HG03558 (cell line): ENCODE measurements at regions not wholly inside any gene's neighbourhood (a gene's known extent, or its start where the extent isn't known, plus 50 kb on each side); places are given as distances from the start of the nearest gene placed in this dataset.
A peak's percentile ranks its signal among the peaks of the same experiment; 100 is the strongest.
"Not testable (repeated sequence)": the region's sequence is repeated elsewhere in the genome, so short reads cannot be mapped to it uniquely, and the experiment has no call there.

ENCODE experiments used
- ATAC-seq: cut with Tn5 transposase; IDR thresholded peaks from one replicate; pipeline ENCODE4 v1.9.1; 2021; ENCODE audit warnings: moderate number of reproducible peaks; ENCODE audit not compliant: unreplicated experiment; ENCODE audit errors: extremely low read depth

DNA sequence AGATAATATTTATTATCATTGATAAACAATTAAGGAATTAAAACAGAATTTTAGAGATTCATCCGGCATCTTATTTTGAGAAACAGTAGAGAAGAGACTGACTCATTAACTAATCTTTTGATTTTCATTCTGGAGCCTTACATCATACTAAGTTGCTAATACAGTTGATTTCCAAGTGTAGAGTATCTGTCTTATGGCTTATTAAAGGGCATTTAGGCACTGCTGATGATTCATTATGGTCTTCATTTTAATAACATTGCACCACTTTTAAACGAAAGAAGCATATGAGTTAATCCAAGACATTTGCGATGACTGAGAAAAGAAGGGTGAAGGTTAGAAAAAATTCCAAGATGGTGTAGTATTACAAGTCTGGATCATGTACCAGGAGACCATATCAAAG is 186.0 kb upstream of the CACNA2D1 start:
- no peak for ATAC-seq

DNA sequence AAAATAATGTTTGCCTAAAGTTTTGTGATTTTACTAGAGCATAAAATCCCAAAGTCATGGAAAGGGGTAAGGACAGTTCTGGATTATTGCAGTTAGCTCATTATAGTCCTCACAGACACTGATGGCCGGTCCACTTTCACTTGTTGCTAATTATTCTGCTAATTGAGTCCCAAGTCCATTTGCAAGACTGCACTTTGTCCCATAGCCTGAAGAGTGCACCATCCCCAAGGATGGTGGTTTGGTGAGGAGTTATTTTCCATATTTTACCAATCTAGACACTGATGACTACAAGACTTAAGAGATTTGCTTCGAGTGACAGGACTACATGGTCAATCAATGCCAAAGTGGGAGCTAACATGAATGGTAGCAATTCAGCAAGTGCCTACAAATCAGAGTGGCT is 181.8 kb upstream of the CACNA2D1 start:
- ATAC-seq = no peak

DNA sequence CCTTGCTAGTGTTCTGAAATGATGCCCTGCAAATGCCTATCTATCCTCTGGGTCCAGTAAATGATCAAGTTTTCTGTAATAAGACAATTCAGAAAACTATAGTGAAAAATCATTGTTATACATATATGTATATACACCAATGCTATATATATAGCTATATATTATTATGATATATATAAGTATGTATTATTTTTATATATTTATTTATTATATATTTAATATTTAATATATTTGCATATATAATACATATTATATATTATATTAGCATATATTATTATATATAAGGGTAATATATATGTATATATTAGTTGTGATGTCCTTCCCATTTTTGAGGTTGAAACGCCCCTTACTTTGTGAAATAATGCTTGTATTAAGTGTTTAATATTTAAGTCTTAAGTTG is 181.4 kb upstream of the CACNA2D1 start:
- ATAC-seq = no peak

DNA sequence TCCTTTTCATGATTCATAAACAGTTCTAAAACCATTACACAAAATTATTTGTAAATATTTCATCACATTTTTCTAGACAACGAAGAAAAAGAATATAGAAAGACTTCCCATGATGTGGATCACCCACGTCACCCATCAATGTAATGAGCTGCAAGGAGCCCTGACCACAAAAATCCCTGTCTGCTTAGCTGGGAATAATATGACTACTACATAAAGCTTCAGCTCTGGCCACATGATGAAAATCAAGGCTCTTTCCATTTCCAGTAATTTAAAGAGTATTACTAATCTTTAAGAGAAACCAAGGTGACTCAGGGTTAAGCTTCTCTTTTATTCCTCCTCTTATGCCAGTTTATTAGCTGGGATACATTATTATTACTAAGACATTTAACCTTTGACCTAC is 180.8 kb upstream of the CACNA2D1 start:
- ATAC-seq = no peak

DNA sequence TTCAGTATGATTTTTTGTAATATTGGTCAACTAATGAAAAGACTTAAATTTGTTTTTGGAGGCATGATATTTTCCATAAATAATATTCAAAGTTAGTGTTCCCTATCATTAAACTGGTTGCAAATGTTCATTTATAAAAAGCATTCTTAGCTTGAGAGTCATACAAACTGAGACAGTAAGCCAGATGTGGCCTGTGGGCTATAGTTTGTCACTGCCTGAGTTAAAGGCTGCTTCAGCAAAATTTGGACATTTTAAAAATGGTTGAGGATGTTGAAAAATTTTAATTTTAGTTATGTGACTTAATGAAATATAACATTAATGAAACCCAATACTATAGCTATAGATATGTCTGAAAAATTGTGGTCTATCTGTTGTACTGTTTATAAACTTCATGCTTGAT is 180.2 kb upstream of the CACNA2D1 start:
- no peak for ATAC-seq

DNA sequence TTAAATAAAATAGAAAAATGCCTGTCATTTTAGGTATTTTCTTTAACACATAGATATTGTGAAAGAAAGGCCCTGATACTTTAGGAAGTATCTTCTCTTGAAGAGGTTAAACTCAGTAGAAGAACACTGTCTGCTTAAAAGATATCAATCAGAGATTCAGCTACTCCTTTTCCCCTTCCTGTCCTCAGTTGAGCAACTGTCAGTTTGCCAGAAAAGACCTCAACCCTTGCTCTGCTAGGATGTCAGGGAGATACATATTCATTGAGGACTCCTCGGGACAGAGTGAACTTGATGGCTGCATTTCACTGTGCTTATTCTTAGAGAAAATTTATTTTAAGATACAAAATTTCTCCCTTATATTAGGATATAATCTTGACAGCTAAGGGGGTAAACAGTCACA is 173.6 kb upstream of the CACNA2D1 start:
- no peak for ATAC-seq

DNA sequence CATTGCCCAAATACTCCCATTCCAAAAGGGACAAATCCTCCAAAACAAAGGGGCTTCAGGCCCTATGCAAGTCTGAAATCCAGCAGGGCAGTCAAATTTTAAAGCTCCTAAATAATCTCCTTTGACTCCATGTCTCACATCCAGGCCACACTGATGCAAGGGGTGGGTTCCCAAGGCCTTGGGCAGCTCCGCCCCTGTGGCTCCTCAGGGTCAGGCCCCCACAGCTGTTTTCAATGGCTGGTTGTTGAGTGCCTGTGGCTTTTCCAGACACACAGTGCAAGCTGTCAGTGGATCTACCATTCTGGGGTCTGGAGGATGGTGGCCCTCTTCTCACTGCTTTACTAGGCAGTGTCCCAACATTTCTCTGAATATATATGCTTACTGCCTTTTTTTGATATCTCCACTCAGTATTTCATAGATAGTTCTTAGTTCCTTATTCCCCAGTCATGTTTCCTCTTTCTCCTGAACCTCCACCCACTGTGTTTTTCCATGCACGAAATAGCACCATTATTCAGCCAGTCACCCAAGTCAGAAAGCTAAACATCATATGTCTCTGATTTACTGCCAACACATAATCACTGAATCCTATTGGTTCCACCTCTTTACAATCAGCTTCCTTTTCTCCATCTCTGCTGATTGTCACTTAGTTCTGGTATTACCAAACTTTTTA is 172.6 kb upstream of the CACNA2D1 start:
- no peak for ATAC-seq

DNA sequence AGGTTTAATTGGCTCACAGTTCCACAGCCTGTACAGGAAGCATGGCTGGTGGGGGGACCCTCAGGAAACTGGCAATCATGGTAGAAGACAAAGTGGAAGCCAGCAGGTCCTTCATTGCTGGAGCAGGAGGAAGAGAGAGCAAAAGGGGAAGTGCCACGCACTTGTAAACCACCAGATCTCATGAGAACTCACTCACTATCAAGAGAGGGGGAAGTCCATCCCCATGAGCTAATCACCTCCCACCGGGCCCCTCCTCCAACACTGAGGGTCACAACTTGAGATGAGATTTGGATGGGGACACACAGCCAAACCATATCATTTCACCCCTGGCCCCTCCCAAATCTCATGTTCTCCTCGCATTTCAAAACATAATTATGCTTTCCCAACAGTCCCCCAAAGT is 171.9 kb upstream of the CACNA2D1 start:
- ATAC-seq = peak; percentile 61

DNA sequence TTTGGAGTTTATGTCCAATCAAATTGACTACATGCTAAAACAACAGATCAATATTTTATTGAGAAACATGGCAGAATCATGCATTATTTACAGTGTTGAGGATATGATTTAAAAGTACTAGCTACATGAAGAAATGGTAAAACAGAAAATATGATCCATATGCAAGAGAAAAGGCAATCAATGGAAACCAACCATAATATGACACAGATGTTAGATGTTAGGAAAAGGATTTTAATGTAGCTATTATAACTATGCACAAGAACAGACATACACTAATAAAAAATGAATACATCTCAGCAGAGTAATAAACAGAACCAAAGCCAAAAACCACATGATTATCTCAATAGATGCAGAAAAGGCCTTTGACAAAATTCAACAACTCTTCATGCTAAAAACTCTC is 166.2 kb upstream of the CACNA2D1 start:
- no peak for ATAC-seq

DNA sequence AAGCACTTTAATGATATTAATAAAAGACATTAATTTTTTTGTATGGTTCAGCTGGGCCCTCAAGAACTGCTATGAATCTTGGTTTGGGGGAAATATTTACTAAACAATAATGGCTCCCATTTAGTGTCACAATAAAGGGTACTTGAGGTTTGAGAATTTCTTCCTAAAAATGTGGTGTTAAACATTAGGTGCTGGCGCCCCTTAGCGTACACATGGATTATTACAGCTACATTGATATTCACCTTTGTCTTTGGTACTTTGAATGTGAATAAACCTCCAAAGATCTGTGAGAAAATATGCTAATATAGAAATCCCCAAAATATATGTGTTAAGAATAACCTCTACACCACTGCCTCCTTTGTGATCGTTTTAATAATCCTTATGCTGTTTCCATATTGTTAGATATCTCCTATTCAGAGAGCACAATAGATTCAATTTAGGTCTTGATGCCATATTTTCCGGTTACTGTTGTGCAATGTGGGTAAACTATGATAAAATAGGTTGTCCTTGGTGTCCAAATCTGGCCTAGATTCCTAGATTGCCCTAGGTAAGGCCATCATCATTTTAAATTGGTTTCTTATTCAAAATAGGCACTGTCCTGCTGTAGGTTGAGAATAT is 161.8 kb upstream of the CACNA2D1 start:
- no peak for ATAC-seq

DNA sequence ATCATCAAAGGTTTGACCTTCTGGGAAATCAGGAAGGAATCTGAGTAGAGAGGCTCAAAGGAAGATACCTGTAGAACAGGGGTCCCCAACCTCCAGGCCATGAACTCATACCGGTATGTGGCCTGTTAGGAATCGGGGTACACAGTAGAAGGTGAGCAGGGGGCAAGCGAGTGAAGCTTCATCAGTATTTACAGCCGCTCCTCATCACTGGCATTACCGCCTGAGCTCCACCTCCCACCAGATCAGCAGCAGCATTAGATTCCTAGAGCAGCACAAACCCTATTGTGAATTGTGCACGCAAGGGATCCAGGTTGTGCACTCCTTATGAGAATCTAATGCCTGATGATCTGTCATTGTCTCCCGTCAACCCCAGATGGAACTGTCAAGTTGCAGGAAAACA is 158.5 kb upstream of the CACNA2D1 start:
- no peak for ATAC-seq

DNA sequence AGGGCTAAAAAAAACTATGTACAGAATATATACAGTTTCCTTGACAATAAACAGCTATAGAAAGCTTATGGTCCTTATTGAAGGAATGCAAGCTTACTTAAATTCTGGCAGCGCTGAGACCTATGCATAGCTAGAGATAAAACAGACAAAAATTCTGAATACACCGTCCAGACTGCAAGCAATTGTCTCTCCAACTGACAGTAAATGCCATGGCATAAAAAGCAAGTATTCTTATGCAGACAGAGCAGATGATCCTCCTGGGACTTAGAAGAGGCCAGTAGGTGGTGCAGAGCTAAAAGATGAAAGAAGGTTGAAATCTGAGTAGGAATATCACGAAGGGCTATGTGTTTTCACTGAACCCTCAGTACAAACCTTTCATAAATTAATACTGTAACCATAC is 157.0 kb upstream of the CACNA2D1 start:
- ATAC-seq = no peak

DNA sequence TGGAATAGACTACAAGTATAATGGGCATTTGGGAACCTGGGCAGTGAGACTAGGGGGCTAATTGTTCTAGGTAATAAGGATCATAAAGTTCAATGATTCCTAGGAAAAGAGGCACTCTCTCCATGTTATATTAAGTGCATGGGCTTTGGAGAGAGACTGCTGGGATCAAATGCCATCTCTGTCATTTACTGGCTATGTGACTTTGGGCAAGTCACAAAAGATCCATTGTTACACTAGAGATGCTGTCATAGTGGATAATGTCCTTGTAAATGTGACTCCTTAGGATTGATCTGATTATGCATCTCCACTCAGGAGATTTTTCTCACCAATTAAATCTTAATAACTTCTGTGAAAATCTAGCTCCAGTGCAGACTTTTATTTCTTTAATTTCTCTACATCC is 156.3 kb upstream of the CACNA2D1 start:
- ATAC-seq = no peak

DNA sequence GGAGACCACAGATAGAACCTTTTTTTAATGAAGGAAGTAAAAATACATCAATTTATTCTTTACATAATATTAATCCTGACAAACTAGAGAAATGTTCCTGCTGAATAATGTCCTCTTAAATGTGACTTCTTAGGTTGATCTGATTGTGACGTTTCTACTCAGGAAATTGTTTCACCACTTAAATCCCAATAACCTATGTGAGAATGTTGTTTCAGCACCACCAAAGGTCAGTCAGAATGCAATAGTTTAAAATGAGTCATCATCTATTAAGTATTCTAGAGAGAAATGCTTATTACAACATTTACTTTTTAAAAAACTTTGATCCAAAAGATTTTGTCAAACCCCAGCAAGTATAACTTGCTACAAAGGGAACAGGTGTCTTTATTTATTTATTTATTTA is 155.4 kb upstream of the CACNA2D1 start:
- no peak for ATAC-seq

DNA sequence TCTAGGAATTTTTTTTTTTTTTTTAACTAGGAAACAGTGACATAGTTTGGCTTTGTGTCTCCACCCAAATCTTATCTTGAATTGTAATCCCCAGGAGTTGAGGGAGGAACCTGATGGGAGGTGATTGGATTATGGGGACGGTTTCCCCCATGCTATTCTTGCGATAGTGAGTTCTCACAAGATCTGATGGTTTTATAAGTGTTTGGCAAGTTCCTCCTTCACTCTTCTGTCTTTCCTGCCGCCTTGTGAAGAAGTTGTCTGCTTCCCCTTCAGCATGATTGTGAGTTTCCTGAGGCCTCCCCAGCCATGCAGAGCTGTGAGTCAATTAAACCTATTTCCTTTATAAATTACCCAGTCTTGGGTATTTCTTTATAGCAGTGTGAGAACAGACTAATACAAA is 152.2 kb upstream of the CACNA2D1 start:
- not testable (repeated sequence) for ATAC-seq

DNA sequence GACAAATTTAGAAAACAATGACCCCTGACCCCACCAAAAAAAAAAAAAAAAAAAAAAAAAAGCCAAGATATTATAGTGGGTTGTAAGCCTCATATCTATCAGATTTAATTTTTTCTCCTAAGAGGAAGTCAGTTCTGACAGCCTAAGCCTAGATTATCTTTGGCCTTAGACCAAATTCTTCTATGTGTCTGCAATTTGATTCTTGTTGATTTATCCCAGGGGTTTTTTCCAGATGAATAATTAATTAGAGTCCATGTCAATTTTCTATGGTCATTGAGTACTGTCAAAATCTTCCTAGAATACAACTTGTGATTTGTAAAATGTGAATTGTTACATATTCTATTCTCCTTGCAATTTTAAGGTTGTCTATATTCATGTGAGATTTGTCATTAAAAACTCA is 151.6 kb upstream of the CACNA2D1 start:
- no peak for ATAC-seq

DNA sequence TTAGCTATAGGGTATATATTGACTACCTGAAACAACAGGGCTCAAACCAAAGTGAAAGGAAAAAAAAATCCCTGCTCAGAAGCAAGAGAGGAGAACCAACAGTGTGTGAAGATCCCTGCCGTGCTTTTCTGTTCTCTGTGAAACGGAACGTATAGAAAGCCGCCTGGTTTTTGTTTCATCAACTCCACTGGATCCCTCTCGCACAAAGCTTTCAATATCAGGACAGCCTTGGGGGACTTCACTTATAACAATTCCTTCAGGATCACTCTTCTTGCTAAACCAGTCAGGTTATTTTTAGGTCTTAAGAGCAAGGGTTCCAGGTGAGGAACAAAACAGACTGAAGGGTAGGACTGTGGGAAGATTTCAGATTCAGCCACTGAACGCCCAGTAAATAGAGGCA is 151.1 kb upstream of the CACNA2D1 start:
- ATAC-seq = no peak

DNA sequence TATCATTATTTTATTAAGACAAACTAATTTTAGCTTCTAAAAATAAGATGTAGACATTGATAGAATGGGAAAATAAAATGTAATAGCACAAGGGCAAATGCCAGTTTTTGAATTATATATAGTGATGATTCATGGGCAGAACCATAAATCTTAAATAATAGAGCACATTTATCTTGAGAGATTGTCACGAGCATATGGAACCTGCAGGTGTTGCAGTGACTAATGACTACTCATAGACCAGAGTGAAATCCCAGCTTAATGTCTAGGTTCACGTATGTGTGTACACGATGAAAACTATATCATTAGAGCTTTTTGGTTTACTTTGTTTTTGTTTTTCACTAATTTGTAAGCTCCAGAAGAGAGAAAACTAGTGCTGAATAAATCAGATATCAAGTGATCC is 150.2 kb upstream of the CACNA2D1 start:
- no peak for ATAC-seq

DNA sequence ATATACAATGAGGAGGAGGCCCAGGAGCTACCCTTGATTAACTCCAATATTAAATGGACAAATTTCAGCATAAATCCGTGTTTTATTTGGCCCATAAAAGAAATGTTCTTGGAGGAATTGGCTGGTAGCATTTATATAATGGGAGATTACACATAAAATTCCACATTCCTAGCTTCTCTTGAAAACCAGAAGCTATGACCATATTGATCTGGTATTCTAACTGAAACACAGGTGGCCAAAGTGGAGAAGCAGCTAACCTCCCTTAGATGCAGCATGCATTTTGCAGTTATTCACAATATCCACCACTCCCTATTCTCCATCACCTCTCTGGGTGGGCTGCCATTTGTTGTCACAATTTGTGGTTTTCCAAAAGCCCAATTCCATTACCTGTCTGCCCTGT is 148.8 kb upstream of the CACNA2D1 start:
- no peak for ATAC-seq

DNA sequence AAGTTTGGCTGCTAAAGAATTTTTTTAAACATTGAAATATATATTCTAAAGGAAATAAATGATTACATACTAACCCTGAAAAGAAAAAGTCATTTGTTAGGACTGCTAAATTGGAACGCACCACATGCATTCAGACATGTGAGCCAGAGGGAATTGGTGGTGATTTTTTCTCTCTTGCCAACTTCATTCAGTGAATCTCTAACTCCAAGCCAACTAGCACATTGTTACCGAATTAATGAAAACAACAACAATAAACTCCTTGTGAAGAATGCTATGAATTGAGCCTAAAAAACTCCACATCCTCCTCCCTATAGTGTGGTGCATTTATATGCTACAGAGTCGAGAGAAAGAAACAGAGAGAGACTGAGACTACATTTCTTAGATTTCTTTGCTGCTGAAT is 135.5 kb upstream of the CACNA2D1 start:
- no peak for ATAC-seq

DNA sequence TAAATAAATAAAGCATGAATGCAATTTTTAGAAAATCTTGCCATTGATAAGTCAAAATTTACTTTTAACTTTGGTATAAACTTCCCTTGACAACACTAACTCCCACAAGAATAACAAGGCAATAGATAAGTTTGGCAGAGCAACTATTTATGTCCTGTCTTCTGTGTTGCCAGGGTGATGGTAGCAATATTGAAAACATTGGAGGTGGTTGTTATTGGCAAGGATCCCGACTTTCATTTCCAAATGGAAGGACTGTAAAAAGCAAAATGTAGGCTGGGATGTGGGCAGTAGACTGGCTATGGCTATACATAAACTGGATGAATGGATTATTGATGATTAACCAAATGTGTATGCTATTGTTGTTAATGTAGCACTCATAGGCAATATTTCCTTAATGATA is 134.9 kb upstream of the CACNA2D1 start:
- ATAC-seq = no peak

DNA sequence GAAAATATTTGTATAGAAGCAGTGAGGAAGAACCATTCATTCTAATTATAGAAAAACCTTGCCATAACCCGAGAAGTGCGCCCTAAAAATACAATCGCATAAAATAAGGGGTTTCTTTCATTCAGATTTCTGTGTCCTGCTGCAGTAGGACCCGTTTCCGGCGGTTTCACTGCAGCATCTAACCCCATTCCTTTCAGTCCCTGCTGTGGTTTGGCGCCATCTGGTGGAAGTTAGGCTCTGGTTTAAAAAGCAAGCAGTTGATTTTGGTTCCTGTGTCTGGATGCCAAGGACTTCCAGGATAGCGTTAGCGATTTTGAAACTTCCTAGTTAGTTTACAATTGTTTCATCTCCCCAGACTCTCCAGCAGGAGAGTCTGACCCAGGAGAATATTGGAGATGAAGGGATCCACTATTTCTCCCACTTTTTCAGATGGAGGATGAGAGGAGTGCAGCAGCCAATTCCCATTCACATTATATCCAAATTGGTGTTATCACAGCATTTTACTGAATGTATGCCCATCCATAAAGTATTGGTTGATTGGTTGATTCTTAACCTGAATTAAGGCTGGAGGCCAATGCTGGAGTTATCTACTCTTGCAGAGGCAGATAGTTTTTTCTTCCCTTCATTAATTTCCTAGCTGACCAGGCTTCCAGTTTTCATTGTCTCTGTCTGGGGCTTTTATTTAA is 128.8 kb upstream of the CACNA2D1 start:
- peak; percentile 82 for ATAC-seq
